Epithelial cell of prostate (primary cell): ENCODE measurements at regions not wholly inside any gene's neighbourhood (a gene's known extent, or its start where the extent isn't known, plus 50 kb on each side); places are given as distances from the start of the nearest gene placed in this dataset.

Source experiments
- DNase-seq: peaks from one replicate; pipeline ENCODE4 v3.0.0-alpha.2; 2011; ENCODE audit warnings: low read depth, low spot score
- H3K27ac ChIP-seq: fragments of 450-650 bp; 2 replicates; pipeline ENCODE4 v1.5.1; 2017; ENCODE audit warnings: mild to moderate bottlenecking

- no peak overlapping the region for H3K27ac ChIP-seq
- DNase-seq = no peak
Measured at GRCh38 chr5:114686356-114686755, 324.5 kb downstream of the KCNN2 start.

DNA sequence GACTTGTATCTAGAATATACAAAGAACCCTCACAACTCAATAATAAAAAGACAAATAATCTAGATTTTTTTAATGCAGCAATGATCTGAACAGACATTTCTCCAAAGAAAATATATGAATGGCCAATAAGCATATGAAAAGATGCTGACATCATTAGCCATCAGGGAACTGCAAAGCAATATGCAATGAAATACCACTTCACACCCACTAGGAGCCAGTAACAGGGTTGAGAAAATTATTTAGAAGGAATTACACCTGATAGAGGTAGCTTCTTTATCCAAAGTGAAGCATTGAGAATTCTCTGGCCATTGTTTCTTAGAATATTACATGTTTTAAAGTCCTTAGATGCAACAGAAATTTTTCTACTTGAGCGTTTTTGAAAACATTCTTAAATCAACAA lies 316.9 kb downstream of the KCNN2 start:
- H3K27ac ChIP-seq = no peak overlapping the region
- DNase-seq = no peak

DNA sequence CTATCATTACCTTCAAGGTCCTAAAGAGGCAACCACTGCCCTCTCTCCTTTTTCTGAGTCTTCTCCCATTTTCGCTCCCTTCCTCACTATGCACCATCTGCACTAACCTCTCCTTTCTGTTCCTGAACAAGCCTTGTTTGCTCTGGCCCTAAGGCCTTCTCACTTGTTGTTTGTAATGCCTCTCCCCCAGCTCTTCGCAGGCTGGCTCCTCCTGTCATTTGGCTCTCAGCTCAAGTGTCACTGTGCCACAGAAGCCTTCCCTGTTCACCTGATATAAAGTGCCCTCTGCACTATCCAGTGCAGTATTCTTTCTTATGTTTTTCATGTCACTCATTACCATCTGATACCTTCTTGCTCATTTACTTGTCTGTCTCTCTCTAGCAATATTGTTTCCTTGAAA lies 303.7 kb downstream of the KCNN2 start:
- no peak for DNase-seq
- no peak overlapping the region for H3K27ac ChIP-seq

DNA sequence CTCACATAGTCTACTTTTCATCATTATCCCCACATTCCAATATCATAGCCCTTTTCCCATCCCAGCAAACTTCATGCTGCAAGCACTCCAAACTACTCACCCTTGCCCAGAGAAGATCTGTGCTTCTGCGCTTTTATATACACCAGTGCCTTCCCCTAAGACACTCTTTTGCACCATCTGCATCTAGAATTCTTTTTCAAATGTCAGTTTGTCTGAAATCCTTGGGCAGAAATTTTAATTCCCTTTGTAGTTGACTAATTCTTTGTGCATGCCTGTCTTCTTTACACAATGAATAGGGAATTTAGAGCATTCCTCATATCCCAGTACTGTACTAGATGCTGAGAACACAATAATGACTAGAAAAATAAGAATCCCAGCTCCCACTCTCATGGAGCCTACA lies 298.9 kb downstream of the KCNN2 start:
- no peak overlapping the region for H3K27ac ChIP-seq
- DNase-seq = no peak

- H3K27ac ChIP-seq = no peak overlapping the region
- no peak for DNase-seq
Measured at GRCh38 chr5:114658194-114658593, 296.3 kb downstream of the KCNN2 start.

DNA sequence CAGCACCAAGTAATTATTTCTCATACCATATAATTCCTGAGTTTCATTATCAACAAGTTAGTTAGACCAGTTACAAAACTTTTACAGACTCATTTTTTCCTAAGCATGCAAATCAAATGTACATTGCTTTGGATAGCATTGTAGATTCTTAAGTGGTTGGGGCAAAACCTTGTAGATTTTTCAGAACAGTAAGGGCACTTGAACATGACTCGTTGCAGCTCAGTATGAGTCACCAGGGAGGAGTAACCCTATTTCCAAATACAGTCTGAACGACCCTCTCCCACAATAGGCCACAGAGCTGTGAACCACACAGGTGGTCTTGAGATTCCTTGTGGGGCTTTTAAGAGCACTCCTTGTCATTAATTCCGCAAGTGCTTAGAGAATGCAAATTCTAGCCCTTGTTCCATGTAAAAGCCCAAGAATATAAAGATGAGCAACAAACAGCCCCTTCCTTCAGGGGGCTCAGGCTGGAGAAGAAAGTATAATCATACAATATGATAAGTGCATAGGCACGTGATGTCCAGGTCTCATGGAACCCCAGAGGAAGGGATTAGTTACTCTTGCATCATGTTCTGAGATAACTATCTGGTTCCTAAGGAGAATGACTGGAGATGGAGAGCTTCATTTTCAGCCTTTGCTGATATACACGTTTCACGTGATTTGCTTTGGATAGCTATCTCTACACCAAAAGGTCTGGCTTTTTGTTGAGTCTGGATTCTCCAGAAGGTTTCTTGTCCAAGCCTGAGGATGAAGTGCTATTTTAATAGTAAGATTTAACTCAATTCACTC lies 295.7 kb downstream of the KCNN2 start:
- DNase-seq = no peak
- no peak overlapping the region for H3K27ac ChIP-seq

GRCh38 chr5:114649878-114650277 lies 288.0 kb downstream of the KCNN2 start:
- DNase-seq = no peak
- H3K27ac ChIP-seq = no peak overlapping the region

DNA sequence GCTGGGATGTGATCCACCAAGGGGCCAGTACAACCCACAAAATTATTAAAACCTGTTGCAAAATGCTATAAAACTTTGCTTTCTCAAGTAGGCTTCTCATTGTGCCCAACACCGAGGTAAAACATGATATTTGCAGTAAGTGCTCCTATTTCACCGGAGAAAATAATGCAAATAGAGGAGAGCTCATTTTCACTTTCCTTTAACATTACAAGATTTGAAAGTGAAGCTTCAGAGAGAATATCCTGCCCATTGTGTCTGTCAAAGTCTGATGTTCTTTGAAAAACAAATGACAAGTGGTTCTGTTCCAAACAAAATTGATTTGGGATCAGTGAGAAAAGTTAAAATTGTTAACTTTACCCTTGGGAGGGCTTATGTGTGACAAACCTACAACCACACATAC lies 287.1 kb downstream of the KCNN2 start:
- H3K27ac ChIP-seq = no peak overlapping the region
- DNase-seq = no peak

- DNase-seq = no peak
- no peak overlapping the region for H3K27ac ChIP-seq
Measured at GRCh38 chr5:114644576-114644975, 282.7 kb downstream of the KCNN2 start.

- no peak overlapping the region for H3K27ac ChIP-seq
- no peak for DNase-seq
Measured at GRCh38 chr5:114636271-114636670, 274.4 kb downstream of the KCNN2 start.

DNA sequence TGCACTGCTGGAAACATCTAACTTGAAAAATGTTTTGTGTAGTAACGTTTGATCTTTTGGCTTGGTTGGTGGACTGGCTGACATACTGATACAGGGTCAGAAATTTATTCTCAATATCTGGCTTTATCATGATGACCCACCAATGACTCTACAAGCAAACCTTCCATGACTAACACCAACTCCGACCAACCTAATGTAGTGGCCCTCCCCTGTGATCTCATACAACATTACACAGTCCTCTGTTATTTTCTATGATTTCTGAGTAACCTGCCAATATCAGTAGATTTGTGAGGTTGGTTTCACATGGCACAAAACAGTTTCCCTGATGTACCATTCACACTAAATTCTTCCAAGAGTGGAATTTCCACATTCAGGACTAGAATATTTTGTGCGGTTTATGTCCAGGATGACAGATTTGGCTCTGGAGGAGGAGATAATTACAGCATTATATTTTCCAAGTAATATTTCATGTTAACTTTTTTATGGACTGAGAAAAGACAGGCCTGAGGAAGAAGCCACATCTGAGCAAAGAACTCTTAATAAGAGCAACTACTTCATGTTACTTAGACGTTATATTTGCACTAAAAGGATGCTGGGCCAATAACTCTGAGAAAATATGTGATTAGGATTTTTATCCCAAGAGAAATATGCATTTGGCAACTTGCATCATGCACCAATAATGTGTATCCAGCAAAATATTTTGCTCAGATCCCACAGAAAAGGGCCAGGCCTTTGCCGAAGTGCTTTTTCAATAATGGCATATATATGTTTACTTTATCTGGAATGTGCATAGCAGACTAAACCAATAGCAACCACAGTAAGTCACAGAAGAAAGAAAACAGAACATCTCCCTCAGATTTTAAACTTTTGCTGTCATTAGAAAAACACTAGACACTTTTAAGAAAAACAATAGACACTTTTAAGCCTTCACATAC lies 273.4 kb downstream of the KCNN2 start:
- DNase-seq = no peak
- no peak overlapping the region for H3K27ac ChIP-seq

DNA sequence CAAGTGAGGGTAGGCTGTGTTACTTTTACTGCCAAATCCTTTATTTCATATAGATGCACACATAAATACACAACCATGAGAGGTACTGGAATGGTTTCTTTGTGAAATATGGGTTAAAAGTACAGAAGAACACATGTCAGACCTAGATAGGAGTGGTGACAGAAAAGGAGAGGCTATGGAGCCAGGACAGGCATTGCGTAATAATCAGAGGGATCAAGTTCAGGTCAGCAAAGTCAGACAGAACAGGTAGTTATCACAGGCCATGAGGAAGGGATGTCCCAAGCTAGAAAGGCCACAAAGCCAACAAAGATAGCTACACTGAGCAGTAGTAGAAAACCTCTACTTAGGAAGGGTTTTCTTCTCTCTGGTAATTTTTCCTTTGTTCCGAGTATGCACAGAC lies 272.6 kb downstream of the KCNN2 start:
- DNase-seq = no peak
- no peak overlapping the region for H3K27ac ChIP-seq

GRCh38 chr5:114612406-114612805 lies 250.5 kb downstream of the KCNN2 start:
- no peak overlapping the region for H3K27ac ChIP-seq
- no peak for DNase-seq

DNA sequence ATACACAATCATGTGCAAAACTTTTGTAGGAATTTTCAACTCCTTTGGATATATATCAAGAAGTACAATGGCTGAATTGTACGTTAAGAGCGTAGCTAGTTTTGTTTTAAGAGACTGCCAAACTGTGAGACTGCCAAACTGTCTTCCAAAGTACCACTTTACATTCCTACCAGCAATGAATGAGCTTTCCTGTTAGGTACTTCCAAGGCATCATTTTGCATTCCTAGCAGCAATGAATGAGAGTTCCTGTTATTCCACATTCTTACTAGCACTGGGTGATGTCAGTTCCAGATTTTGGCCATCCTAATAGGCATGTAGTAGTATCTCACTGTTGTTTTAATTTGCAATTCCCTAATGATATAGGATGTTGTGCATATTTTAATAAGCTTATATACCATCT lies 219.3 kb downstream of the KCNN2 start:
- no peak overlapping the region for H3K27ac ChIP-seq
- DNase-seq = no peak

DNA sequence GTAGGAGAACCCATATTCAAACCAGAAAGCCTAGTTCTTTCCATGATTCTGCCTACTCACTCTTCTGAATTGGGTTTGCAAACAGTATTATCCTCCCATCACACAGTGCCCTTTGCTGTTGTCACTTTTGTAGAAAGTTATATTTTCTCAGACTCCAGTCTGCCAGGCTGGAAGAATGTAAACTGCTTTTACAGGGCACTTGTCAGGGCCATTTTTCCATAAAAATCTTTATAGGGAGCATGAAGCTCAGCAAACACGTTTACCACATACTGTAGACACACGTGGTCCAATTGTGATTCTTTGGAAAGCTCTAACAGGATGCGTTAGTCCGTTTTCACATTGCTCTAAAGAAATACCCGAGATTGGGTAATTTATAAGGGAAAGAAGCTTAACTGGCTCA lies 204.0 kb downstream of the KCNN2 start:
- no peak for DNase-seq
- no peak overlapping the region for H3K27ac ChIP-seq

DNA sequence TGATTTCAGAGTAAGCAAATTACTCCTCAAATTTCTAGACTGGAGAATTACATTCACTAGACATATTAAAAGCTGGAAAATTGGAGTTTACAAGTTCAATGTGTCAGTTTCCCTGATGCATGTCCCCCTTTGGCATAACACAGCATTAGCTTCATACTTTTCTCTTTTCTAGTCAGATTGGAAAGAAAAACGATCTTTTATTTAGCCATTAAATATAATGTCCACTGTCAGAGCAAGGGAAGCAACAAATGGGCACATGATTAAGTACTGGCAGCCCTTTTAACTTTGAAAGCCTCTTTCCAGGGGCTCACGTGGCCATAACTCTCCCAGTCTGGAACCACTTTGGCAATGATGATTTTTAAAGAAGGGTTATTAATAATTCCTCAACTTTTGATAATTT lies 203.3 kb downstream of the KCNN2 start:
- no peak for DNase-seq
- H3K27ac ChIP-seq = no peak overlapping the region

- H3K27ac ChIP-seq = no peak overlapping the region
- no peak for DNase-seq
Measured at GRCh38 chr5:114561415-114561814, 199.5 kb downstream of the KCNN2 start.
